ENCODE measurements at regions not wholly inside any gene's neighbourhood (a gene's known extent, or its start where the extent isn't known, plus 50 kb on each side); places are given as distances from the start of the nearest gene placed in this dataset.

DNA sequence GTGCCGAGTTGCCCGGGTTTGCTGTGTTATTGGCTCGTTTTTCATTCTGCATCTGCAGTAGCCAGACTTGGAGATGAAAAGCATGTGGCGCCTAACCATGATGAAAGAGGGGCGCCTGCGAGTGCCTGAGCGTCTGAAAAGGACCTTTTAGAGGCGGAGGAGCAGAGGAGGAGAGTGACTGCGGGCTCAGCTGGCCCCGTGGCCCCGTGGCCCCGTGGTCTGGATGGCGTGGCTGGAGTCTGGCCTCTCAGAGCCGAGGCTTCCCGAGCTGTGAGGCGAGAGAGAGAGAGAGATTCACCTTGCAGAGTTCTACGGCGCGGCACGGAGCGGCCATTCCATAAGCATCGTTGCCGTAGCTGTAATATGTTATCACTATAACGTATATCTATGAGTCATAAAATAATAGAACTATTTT, 55.3 kb upstream of the RNU6ATAC start:
- Histone ChIP-seq H3K4me2 (ENCODE audit: control insufficient read depth, extremely low read depth, insufficient read depth, low read depth, low read length) (no peak overlapping the region), H3K79me2 (ENCODE audit: control insufficient read depth, insufficient read depth, low read length) (no peaks in the 10 kb centered on the region), H3K9me1 (ENCODE audit: control insufficient read depth, extremely low read depth, insufficient read depth, low read length) (no peaks in the 10 kb centered on the region), H2AFZ (ENCODE audit: control insufficient read depth, low read length) (no peak overlapping the region), H3K4me3 (ENCODE audit: control insufficient read depth in 2 of 3, extremely low read depth in 1 of 3, insufficient read depth in 2 of 3, low read depth in 1 of 3, low read length in 3 of 3) (no peak overlapping the region), H3K9me3 (ENCODE audit: control insufficient read depth, low read depth, low read length) (no peaks in the 10 kb centered on the region), H3K27ac (ENCODE audit: control insufficient read depth, insufficient read depth, low read length) (no peak overlapping the region), H3K36me3 (ENCODE audit: control insufficient read depth in 2 of 2, extremely low read depth in 1 of 2, insufficient read depth in 2 of 2, low read length in 2 of 2) (no peaks in the 10 kb centered on the region), H3K4me1 (ENCODE audit: control insufficient read depth, extremely low read depth, insufficient read depth, low read length) (peaks cover 5% of the 10 kb centered on the region), H3K27me3 (ENCODE audit: control insufficient read depth, extremely low read depth, insufficient read depth, low read length) (peaks cover 6% of the 10 kb centered on the region), H3K9ac (ENCODE audit: control insufficient read depth, extremely low read depth, insufficient read depth, low read length) (no peak overlapping the region), H4K20me1 (ENCODE audit: control insufficient read depth, extremely low read depth, insufficient read depth, low read length) (no peaks in the 10 kb centered on the region)
- TF ChIP-seq EZH2 (IDR thresholded peaks at IDR 0.05; ENCODE audit: low read length), result no peak
- TF ChIP-seq, protein P1, sequence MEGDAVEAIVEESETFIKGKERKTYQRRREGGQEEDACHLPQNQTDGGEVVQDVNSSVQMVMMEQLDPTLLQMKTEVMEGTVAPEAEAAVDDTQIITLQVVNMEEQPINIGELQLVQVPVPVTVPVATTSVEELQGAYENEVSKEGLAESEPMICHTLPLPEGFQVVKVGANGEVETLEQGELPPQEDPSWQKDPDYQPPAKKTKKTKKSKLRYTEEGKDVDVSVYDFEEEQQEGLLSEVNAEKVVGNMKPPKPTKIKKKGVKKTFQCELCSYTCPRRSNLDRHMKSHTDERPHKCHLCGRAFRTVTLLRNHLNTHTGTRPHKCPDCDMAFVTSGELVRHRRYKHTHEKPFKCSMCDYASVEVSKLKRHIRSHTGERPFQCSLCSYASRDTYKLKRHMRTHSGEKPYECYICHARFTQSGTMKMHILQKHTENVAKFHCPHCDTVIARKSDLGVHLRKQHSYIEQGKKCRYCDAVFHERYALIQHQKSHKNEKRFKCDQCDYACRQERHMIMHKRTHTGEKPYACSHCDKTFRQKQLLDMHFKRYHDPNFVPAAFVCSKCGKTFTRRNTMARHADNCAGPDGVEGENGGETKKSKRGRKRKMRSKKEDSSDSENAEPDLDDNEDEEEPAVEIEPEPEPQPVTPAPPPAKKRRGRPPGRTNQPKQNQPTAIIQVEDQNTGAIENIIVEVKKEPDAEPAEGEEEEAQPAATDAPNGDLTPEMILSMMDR (optimal IDR thresholded peaks at IDR 0.05 in 1 of 3, IDR thresholded peaks at IDR 0.05 in 1 of 3, conservative IDR thresholded peaks at IDR 0.05 in 1 of 3; ENCODE audit: extremely low read depth in 1 of 3, insufficient read depth in 2 of 3, low read length in 3 of 3), result no peak
- DNase-seq (ENCODE audit: low read depth, low spot score) (no peak), FAIRE-seq (no peak)
- dilution Hi-C loops (cut with MboI; ENCODE audit: extremely low pct_ligation_motif_present, low sequenced_read_pairs), result no loop called here

DNA sequence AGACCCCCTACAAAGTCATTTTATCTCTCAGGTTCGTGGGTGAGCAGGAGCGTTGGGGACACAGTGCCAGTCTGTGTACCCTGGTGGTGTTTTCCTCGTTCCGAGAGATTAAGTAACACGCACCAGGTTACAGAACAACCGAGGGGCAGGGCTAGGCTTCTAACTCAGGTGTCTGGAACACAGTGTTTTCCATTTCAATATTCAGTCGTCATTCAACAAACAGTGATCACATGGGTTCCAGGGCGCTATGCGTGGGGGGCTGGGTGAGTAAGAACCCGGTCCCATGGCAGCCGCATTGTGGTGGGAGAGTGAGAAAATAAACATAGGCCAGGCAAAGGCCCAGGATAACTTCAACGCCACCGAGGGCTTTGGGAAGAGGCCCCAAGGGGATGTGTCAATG, 55.9 kb upstream of the RNU6ATAC start:
- DNase-seq (ENCODE audit: low read depth, low spot score) (no peak), FAIRE-seq (no peak)
- no peaks in the 10 kb centered on the region for H3K36me3 ChIP-seq (ENCODE audit: control insufficient read depth in 2 of 2, extremely low read depth in 1 of 2, insufficient read depth in 2 of 2, low read length in 2 of 2)
- peaks cover 5% of the 10 kb centered on the region for H3K4me1 ChIP-seq (ENCODE audit: control insufficient read depth, extremely low read depth, insufficient read depth, low read length)
- no peak overlapping the region for H2AFZ ChIP-seq (ENCODE audit: control insufficient read depth, low read length)
- TF ChIP-seq, protein P1 (optimal IDR thresholded peaks at IDR 0.05 in 1 of 3, IDR thresholded peaks at IDR 0.05 in 1 of 3, conservative IDR thresholded peaks at IDR 0.05 in 1 of 3; ENCODE audit: extremely low read depth in 1 of 3, insufficient read depth in 2 of 3, low read length in 3 of 3), result no peak
- no peak for TF ChIP-seq EZH2 (IDR thresholded peaks at IDR 0.05; ENCODE audit: low read length)
- no peak overlapping the region for H3K27ac ChIP-seq (ENCODE audit: control insufficient read depth, insufficient read depth, low read length)
- H3K4me3 ChIP-seq (ENCODE audit: control insufficient read depth in 2 of 3, extremely low read depth in 1 of 3, insufficient read depth in 2 of 3, low read depth in 1 of 3, low read length in 3 of 3), result no peak overlapping the region
- dilution Hi-C loops (cut with MboI; ENCODE audit: extremely low pct_ligation_motif_present, low sequenced_read_pairs), result no loop called here
- H3K4me2 ChIP-seq (ENCODE audit: control insufficient read depth, extremely low read depth, insufficient read depth, low read depth, low read length), result no peak overlapping the region
- H4K20me1 ChIP-seq (ENCODE audit: control insufficient read depth, extremely low read depth, insufficient read depth, low read length), result no peaks in the 10 kb centered on the region
- H3K9me3 ChIP-seq (ENCODE audit: control insufficient read depth, low read depth, low read length), result no peaks in the 10 kb centered on the region
- peaks cover 10% of the 10 kb centered on the region for H3K27me3 ChIP-seq (ENCODE audit: control insufficient read depth, extremely low read depth, insufficient read depth, low read length)
- H3K9ac ChIP-seq (ENCODE audit: control insufficient read depth, extremely low read depth, insufficient read depth, low read length), result no peak overlapping the region
- no peaks in the 10 kb centered on the region for H3K79me2 ChIP-seq (ENCODE audit: control insufficient read depth, insufficient read depth, low read length)
- no peaks in the 10 kb centered on the region for H3K9me1 ChIP-seq (ENCODE audit: control insufficient read depth, extremely low read depth, insufficient read depth, low read length)

Data from keratinocyte (primary cell).